AG08396 (cell line): ENCODE measurements at regions not wholly inside any gene's neighbourhood (a gene's known extent, or its start where the extent isn't known, plus 50 kb on each side); places are given as distances from the start of the nearest gene placed in this dataset.
"Not testable (repeated sequence)": the region's sequence is repeated elsewhere in the genome, so short reads cannot be mapped to it uniquely, and the experiment has no call there.

Experiments
- DNase-seq: peaks from one replicate; pipeline ENCODE4 v3.0.0; 2012; ENCODE audit warnings: low spot score, mixed read lengths

GRCh38 chr6:68144667-68145066 lies 490.4 kb upstream of the ADGRB3 start:
- DNase-seq: no peak

DNA sequence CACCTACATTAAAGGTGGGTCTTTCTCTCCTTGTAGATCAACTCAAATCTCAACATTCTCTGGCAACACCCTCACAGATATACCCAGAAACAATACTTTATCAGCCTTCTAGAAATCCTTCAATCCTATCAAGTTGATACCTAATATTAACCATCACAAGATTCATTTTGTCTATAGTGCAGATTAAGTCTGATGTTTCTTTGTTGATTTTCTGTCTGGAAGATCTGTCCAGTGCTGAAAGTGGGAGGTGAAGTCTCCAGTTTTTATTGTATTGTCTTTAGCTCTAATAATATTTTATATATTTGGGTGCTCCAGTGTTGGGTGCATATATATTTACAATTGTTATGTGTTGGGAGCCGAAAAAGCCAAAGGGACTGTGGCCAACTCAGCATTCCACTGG lies 493.9 kb upstream of the ADGRB3 start:
- no peak for DNase-seq

DNA sequence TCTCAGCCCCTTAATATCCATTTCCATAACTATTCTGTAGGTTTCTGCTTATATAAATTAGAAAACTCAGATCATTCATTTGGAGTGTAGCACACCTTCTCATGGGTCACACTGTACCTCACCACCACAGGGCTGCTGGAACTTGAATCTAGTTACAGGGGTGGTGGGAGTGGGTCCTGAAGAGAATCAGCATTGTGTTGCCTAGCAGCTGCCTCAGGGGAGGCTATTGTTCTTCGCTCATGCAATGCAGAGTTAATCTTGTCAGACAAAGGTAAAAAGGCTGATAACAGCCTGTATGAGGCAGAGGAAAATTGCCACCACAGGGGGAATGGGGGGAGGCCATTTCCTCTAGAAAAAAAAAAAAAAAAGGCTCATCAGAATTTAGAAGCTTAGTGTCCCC lies 496.0 kb upstream of the ADGRB3 start:
- DNase-seq: no peak

GRCh38 chr6:68134796-68135195 lies 500.3 kb upstream of the ADGRB3 start:
- no peak for DNase-seq

DNA sequence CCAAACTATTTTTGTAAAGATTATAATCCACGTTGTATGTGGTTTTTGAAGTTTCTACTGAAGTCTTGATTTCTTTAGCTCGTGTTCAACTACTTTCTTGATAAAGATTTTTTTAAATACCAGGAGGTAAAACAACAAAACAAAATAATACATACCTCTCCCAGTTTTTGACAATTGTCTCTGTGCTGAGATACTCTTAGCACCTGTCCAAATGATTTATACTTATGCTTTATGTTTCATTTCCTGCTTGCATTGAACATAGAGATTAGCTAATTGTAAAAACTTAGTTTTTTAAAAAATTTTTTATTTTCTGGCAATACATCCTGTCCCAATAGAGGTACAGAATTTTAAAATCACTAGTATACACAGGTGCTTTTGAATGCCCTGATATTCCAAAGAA lies 506.9 kb upstream of the ADGRB3 start:
- no peak for DNase-seq

DNA sequence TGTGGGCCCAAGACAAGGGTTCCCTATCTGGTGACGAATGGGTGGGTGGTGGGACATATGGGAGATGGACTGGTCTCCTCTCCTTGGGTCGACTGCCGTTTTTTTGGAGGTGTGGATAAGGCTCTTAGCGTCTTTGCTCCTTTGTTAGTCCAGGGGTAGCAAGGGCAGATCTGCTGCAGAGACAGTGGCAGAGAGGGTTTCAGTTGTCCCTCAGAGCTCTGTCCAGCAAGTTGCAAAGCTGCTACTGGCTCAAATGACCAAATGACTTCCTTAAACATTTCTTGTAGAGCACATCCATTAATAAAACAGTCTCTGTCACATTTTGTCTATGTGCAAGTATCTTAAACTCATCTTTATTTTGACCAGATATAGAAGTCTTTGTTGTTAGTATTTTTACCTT lies 508.0 kb upstream of the ADGRB3 start:
- DNase-seq: no peak

DNA sequence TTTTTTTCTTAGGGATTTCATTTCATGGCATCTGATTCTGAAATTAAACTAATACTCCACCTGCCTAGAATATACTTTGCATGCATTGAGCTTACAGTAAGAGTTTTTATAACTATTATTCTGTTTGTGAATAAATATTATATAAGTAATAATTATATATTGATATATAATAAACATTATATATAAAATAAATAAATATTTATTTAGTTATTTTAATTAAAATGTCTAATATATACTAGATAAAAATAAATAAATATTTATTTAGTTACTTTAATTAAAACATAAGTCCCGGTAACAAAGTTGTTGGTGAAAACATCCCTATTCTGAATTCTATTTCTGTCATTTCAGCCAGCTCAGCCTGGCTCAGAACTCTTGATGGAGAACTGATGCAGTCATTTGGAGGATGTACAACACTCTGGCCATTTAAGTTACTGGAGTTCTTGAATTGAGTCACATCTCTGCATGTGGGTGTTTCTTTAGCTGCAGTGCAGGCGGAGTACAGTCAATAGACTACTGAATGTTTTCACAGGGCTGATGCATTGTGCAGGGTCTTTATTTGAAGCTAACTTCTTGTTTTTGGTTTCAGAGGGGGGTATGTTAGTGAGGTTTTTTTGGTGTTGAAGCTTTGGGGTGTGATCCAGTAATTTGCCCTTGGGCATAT lies 508.9 kb upstream of the ADGRB3 start:
- no peak for DNase-seq

DNA sequence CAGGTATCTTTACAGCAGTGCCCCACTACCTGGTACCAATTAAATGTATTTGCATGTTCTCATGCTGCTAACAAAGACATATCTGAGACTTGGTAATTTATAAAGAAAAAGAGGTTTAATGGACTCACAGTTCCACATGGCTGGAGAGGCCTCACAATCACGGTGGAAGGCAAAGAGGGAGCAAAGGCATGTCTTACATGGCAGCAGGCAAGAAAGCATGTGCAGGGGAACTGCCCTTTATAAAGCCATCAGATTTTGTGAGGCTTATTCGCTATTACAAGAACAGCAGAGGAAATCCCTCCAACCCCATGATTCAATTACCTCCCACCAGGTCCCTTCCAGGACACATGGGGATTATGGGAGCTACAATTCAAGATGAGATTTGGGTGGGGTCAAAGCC lies 512.1 kb upstream of the ADGRB3 start:
- not testable (repeated sequence) for DNase-seq

DNA sequence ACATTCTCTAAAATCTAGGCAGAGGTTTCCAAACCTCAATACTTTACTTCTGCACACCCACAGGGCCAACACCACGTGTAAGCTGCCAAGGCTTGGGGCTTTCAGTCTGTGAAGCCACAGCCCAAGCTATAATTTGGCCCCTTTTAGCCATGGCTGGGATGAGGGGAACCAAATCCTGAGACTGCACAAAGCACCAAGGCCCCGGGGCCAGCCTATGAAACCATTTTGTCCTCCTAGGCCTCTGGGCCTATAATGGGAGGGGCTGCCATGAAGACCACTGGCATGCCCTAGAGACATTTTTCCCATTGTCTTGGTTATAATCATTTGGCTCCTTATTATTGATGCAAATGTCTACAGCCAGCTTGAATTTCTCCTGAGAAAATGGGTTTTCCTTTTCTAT lies 513.0 kb upstream of the ADGRB3 start:
- DNase-seq: no peak

- DNase-seq: not testable (repeated sequence)
These were observed 514.1 kb upstream of the ADGRB3 start for GRCh38 chr6:68120954-68121353.

DNA sequence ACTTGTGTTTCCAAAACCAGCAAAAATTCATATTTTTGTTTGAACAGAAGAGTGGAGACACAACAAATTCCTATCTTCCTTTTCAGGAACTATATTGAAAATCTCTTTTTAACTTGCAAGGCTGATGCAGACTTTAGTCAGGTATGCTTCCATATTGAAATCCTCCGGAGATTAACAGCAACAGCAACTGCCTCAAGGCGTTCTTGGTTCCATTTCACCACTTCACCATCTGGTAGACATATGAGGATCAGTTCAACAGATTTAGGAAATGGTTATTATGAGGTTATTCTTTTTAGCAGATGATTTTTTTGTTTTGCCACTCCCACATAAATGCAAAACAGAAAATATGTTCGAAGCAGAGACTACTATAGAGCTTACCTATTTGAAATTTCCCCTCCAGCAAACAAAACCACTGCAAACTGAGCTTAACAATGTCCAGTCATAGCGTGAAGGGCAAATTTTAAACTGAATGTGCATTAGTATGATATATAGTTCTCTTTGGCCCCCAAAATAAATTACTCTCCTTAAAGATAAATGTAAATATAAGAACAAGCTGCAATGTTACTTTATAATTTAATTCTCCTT lies 520.5 kb upstream of the ADGRB3 start:
- no peak for DNase-seq

DNA sequence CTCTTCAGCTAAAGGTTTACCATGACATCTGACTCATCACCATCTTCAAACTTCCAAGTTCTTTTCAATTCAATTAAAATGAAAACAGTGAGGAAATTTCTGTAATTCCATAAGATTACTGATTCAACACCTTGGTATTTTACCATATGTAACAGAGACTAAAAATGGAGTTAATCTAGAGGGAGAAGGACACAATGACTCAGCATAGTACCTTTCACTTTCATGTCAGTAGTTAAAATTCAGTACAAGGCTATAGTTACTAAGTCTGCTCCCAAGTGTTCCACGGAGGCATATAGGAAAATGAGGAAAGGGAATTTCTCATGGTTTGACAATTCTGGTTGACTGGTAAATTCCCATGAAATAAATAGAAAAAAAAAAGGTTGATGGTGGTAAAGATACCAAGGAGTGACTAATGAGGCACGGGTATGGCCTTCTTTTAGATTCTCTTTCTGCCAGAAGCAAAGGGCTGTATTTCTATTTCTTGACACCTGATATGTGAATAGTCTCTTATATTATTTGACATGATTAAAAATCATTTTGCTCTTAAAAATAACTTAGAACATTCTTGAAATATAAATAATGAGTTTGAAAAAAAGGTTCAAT lies 526.7 kb upstream of the ADGRB3 start:
- no peak for DNase-seq

DNA sequence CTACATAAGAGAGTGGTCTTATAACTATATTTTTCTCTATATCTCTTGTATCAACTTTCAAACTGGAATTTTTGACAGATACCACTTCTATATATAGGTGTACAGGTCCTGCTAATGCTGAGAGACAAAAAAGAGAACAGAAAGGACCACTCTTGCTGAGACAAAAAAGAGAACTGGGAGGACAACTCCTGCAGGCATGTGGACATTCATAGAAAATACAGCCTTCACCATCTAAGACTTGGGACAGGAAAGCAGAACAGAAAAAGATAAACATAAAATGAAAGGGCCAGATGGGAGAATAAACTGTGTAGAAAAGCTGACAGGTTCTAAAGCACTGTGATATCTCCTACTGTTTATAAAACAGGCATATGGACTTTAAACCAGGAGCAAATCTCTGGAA lies 541.0 kb upstream of the ADGRB3 start:
- no peak for DNase-seq

DNA sequence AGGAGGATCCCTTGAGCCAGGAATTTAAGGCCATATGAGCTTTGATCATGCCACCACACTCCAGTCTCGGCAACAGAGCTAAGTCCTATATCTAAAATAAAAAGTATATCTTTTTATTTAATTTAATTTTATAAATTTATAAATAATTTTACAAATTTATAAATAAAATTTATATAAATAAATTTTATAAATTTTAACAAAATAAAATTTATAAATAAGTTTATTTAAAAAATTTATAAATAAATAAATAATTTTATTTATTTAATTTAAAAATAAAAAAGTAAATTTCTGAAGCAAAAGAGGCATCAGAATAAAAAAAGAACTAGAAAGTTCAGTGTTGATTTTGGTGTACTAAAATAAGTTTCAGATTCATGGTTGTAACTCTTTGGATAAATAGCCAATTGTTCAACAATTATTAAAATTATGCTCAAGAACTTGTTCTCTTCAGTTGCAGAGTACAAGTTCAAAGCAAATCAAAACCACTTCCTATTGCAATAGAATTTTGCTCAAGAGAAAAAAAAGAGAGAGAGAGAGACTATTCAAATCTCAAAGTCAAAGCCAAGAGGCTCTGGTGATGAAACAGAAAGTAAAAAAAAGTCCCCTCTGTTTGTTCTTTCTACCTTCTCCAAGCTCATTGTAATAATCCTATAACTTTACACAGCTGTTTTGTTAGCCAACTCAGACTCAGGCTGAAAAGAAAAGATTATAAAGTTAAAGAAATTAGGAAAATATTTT lies 547.5 kb upstream of the ADGRB3 start:
- no peak for DNase-seq

GRCh38 chr6:68086199-68086598 lies 548.9 kb upstream of the ADGRB3 start:
- DNase-seq: no peak

DNA sequence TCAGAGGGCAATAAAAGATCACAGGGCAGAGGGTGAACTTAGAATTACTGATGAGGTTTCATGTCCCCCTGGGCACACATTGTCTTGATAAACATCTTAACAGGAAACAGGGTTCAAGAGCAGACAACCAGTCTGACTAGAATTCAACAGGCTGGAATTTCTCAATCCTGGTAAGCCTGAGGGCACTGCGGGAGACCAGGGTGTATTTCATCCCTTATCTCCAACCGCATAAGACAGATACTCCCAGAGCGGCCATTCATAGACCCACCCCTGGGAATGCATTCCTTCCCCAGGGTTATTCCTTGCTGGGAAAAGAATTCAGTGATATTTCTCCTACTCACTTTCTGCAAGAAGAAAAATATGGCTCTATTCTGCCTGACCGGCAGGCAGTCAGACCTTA lies 549.5 kb upstream of the ADGRB3 start:
- DNase-seq: not testable (repeated sequence)

- DNase-seq: no peak
These were observed 553.0 kb upstream of the ADGRB3 start for GRCh38 chr6:68082086-68082485.

GRCh38 chr6:68080074-68080473 lies 555.0 kb upstream of the ADGRB3 start:
- DNase-seq: no peak

- DNase-seq: no peak
These were observed 557.4 kb upstream of the ADGRB3 start for GRCh38 chr6:68077661-68078060.

DNA sequence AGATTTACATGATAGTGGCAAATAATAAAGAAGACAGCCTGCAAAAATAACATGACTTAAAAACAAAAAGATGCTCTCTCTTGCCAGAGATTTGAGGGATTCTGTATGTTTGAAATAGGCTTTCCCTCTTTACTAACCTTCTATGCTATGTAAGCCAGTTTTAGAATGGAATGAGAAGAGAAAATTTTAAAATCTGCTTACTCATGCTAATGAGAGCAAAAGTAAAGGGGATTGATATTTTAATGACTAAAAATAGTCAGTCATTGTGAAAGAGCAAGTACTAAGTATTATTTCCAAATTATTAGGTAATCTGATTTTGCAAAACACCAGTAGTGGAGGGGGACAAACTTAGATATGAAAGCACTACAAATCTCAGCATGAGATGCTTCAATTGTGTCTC lies 563.3 kb upstream of the ADGRB3 start:
- DNase-seq: no peak

DNA sequence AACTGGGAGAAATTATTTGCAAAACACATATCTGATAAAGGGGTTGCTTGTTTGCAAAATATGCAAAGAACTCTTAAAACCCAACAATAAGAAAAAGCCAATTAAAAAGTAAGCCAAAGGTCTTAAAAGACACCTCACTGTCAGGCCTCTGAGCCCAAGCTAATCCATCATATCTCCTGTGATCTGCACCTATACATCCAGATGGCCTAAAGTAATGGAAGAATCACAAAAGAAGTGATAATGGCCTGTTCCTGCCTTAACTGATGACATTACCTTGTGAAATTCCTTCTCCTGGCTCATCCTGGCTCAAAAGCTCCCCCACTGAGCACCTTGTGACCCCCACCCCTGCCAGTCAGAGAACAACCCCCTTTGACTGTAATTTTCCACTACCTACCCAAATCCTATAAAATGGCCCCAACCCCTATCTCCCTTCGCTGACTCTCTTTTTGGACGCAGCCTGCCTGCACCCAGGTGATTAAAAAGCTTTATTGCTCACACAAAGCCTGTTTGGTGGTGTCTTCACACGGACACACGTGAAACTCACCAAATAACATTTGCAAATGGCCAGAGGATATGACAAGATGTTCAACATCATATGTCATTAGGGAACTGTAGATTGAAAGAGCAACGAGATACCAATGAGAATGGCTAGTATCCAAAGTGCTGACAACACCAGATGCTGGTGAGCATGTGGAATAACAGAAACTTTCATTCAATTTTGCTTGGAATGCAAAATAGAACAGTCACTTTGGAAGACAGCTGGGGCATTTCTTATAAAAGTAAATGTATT lies 565.0 kb upstream of the ADGRB3 start:
- DNase-seq: no peak

GRCh38 chr6:68059899-68060298 lies 575.2 kb upstream of the ADGRB3 start:
- no peak for DNase-seq
